MCF 10A (cell line): ENCODE measurements at regions not wholly inside any gene's neighbourhood (a gene's known extent, or its start where the extent isn't known, plus 50 kb on each side); places are given as distances from the start of the nearest gene placed in this dataset.
"Not testable (repeated sequence)": the region's sequence is repeated elsewhere in the genome, so short reads cannot be mapped to it uniquely, and the experiment has no call there.

Experiments
- BruUV-seq: library from RNA; stranded (reverse); fragments of 400-500 nt; replicated peaks from 2 replicates; lab custom pipeline; 2021; lab: Mats Ljungman, UMichigan
- CTCF ChIA-PET: fragments of 300-600 bp; sonication (Branson Sonifier 250); formaldehyde crosslinking; extraction: SDS; loops from one replicate; lab custom pipeline; 2021; ENCODE audit warnings: antibody characterized with exemption, inconsistent platforms; lab: Yijun Ruan, JAX
- POLR2A ChIA-PET: fragments of 300-600, 350-650 bp; sonication (Branson Sonifier 250); formaldehyde crosslinking; extraction: SDS; loops from one replicate; lab custom pipeline; 2020; ENCODE audit warnings: antibody characterized with exemption, inconsistent platforms; lab: Yijun Ruan, JAX
- DNase-seq: peaks from one replicate; pipeline ENCODE4 v3.0.0-alpha.2; 2018; ENCODE audit not compliant: unreplicated experiment
- H3K27ac Mint-ChIP-seq: one replicate; pipeline ENCODE4 v1.8.0; 2022; ENCODE audit warnings: mild to moderate bottlenecking, low read depth, mixed read lengths; ENCODE audit not compliant: unreplicated experiment
- H3K27me3 Mint-ChIP-seq: one replicate; pipeline ENCODE4 v1.8.0; 2022; ENCODE audit warnings: mixed read lengths; ENCODE audit not compliant: insufficient read depth, unreplicated experiment
- H3K36me3 Mint-ChIP-seq: one replicate; pipeline ENCODE4 v1.8.0; 2022; ENCODE audit warnings: mild to moderate bottlenecking, moderate library complexity, mixed read lengths; ENCODE audit not compliant: insufficient read depth, unreplicated experiment
- H3K4me1 Mint-ChIP-seq: one replicate; pipeline ENCODE4 v1.8.0; 2022; ENCODE audit warnings: mixed read lengths; ENCODE audit not compliant: insufficient read depth, unreplicated experiment
- H3K4me3 Mint-ChIP-seq: one replicate; pipeline ENCODE4 v1.8.0; 2022; ENCODE audit warnings: mild to moderate bottlenecking, moderate library complexity, mixed read lengths; ENCODE audit not compliant: unreplicated experiment
- H3K9me3 Mint-ChIP-seq: one replicate; pipeline ENCODE4 v1.8.0; 2022; ENCODE audit warnings: mixed read lengths; ENCODE audit not compliant: unreplicated experiment
- CTCF ChIP-seq: fragments of 200-600 bp; IDR thresholded peaks from one replicate; pipeline ENCODE4 v1.8.0; 2022; ENCODE audit warnings: antibody characterized with exemption, mild to moderate bottlenecking; ENCODE audit not compliant: unreplicated experiment
- intact Hi-C: fragments of 100-400 bp; cut with micrococcal nuclease; formaldehyde crosslinking; loops from 2 replicates; pipeline ENCODE4 v1.14.1; 2022

- BruUV-seq, result no TSS peak
These were observed 721.2 kb downstream of the MAFB start for GRCh38 chr20:39967806-39968205.

DNA sequence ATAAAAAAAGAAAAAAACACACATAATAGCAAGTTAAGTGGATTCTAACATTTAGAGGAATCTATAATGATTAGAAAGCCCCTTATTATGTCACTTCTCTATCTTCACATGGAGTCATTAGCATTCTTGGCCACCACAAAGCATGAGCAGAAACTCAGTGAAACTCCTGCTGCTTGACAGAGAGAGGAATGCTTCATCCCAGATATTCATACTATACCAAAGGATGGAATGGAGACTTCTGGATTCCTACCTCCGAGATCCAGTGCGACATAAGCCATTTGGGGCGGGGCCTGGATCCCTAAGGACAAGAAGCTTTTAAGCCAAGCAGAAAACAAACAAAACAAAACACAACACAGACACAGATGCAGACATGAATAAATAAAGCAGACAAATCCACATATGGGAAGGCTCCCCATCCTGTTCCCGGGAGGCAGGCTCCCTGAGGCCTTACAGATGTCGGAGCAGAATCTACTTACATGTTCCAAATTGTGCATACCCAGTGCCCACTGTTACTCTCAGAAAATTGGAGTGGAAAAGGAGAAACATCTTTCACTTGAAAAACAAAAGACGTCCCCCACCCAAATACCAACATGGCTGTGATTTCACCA, 727.3 kb downstream of the MAFB start:
- TF ChIP-seq CTCF, result no peak
- Mint-ChIP-seq H3K36me3 (peaks cover 6% of the 10 kb centered on the region), H3K4me3 (no peak overlapping the region), H3K9me3 (no peaks in the 10 kb centered on the region), H3K27ac (no peak overlapping the region), H3K27me3 (no peaks in the 10 kb centered on the region), H3K4me1 (no peaks in the 10 kb centered on the region)
- no TSS peak for BruUV-seq
- ChIA-PET CTCF (interaction anchor here (0.6 kb wide), 1 partner anchor 1029 kb away, joined by 3 read pairs; no protein-coding TSS in a partner anchor), POLR2A (no interaction called here)
- intact Hi-C loops, result no loop called here
- no peak for DNase-seq

More at GRCh38 chr20:39967806-39968205, 721.2 kb downstream of the MAFB start:
- intact Hi-C loops, result no loop called here
- no peak for DNase-seq
- no peak overlapping the region for H3K4me3 Mint-ChIP-seq
- no peak for TF ChIP-seq CTCF
- H3K27ac Mint-ChIP-seq, result no peak overlapping the region
- no peaks in the 10 kb centered on the region for H3K36me3 Mint-ChIP-seq
- peaks cover 8% of the 10 kb centered on the region for H3K9me3 Mint-ChIP-seq
- H3K4me1 Mint-ChIP-seq, result no peaks in the 10 kb centered on the region
- ChIA-PET CTCF (no interaction called here), POLR2A (no interaction called here)
- H3K27me3 Mint-ChIP-seq, result no peaks in the 10 kb centered on the region

DNA sequence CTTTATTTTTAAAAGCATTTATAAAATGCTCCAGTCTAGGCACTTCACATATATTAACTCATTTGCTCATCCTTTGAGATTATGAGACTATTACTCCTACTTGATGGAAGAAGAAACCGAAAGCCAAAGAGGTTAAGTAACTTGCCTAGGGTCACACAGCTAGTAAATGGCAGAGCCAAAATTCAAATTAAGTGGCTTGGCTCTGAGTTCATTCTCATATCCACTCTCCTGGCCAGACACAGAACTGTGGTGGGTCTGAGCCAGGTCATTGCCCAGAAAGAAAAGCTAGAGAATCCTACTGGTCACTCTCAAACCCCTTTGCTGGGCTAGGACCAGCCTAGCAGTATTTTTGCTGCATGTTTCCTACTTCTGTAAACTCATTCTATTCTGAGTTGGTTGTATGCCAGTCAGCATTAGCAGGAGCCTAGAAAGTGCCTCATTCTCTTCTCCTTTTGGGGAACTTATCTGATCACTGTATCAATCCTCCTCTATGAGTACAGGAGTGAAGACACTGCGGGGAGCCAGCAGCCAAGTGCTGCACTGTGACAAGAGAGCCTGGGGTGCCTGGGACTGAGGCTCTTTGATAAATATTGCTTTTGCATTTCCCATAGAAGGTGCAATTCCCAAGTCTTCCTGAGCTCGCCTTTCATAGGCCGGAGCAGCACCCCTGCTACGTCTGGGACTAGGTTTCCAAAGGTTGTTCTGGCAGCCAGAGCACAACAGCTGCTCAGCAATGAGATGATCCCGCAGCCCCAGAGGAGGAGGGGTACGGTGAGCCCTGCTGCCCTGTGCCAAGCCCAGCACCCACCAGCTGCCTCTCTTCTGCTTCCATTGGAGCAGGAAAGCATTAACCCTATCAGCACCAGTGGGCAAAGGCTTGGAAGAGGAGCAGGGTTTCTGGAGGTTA, 728.3 kb downstream of the MAFB start:
- H3K4me1 Mint-ChIP-seq, result no peaks in the 10 kb centered on the region
- H3K27me3 Mint-ChIP-seq, result no peaks in the 10 kb centered on the region
- peaks cover 6% of the 10 kb centered on the region for H3K36me3 Mint-ChIP-seq
- H3K27ac Mint-ChIP-seq, result no peak overlapping the region
- ChIA-PET POLR2A (no interaction called here), CTCF (interaction anchor here (0.6 to 0.7 kb wide), 3 partner anchors 19 to 432 kb away, joined by 3 to 5 read pairs (median 3); no protein-coding TSS in a partner anchor)
- H3K4me3 Mint-ChIP-seq, result no peak overlapping the region
- TF ChIP-seq CTCF, result no peak
- intact Hi-C loops, result no loop called here
- no peak for DNase-seq
- BruUV-seq, result no TSS peak
- H3K9me3 Mint-ChIP-seq, result no peaks in the 10 kb centered on the region

DNA sequence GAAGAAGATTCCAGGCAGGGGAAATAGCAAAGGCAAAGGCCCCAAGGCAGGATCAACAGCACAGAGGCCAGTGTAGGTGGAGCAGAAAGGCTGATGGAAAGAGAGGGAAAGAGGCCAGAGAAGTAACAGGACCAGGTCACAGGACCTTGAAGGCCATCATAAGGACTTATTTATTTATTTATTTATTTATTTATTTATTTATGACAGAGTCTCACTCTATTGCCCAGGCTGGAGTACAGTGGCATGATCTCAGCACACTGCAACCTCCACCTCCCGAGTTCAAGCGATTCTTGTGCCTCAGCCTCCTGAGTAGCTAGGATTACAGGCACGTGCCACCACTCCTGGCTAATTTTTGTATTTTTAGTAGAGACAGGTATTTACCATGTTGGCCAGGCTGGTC, 731.1 kb downstream of the MAFB start:
- POLR2A ChIA-PET, H3K27me3 Mint-ChIP-seq, H3K27ac Mint-ChIP-seq, H3K9me3 Mint-ChIP-seq, intact Hi-C loops, BruUV-seq, DNase-seq, H3K4me1 Mint-ChIP-seq, H3K4me3 Mint-ChIP-seq, CTCF ChIA-PET, H3K36me3 Mint-ChIP-seq: not testable (repeated sequence)
